Panc1 (cell line): ENCODE measurements at regions not wholly inside any gene's neighbourhood (a gene's known extent, or its start where the extent isn't known, plus 50 kb on each side); places are given as distances from the start of the nearest gene placed in this dataset. TPM values are rescaled to one million over a fixed set of nuclear protein-coding genes. Genes with fewer than 3 reads are reported as not detected.

Experiments used
- microRNA-seq: library from miRNA; unstranded; fragments of <30 nt; microRNA quantifications from one replicate; pipeline ENCODE4 v1.1.0, GENCODE V29; 2020; ENCODE audit not compliant: unreplicated experiment

Small RNA genes lying in the stretch of these regions (microRNA-seq; reads per million reads assigned to microRNA genes)
- not detected for gene MIR3680-1
